Stimulated activated CD8-positive, alpha-beta memory T cell treated with anti-CD3 and anti-CD28 coated beads, Interleukin-4, amount 100 ng/mL, for 24 hours (primary cell): ENCODE measurements at regions not wholly inside any gene's neighbourhood (a gene's known extent, or its start where the extent isn't known, plus 50 kb on each side); places are given as distances from the start of the nearest gene placed in this dataset.

ENCODE experiments used
- DNase-seq: peaks from one replicate; pipeline ENCODE4 v3.0.0-alpha.2; 2020; ENCODE audit warnings: low read depth

- no peak for DNase-seq
These were observed 127.0 kb upstream of the GATB start for GRCh38 chr4:151887816-151888180.

- no peak for DNase-seq
These were observed 126.4 kb upstream of the GATB start for GRCh38 chr4:151887031-151887815.

GRCh38 chr4:151885123-151885522 lies 124.3 kb upstream of the GATB start:
- DNase-seq: no peak

- no peak for DNase-seq
These were observed 122.9 kb upstream of the GATB start for GRCh38 chr4:151883747-151884146.

- no peak for DNase-seq
These were observed 121.4 kb upstream of the GATB start for GRCh38 chr4:151882072-151882803.

GRCh38 chr4:151879705-151880445 lies 119.1 kb upstream of the GATB start:
- DNase-seq: no peak

GRCh38 chr4:151876381-151876988 lies 115.7 kb upstream of the GATB start:
- no peak for DNase-seq

GRCh38 chr4:151874328-151874727 lies 113.5 kb upstream of the GATB start:
- no peak for DNase-seq

GRCh38 chr4:151866592-151866918 lies 105.7 kb upstream of the GATB start:
- no peak for DNase-seq

GRCh38 chr4:151865744-151866591 lies 105.2 kb upstream of the GATB start:
- no peak for DNase-seq

GRCh38 chr4:151865312-151865711 lies 104.5 kb upstream of the GATB start:
- no peak for DNase-seq

GRCh38 chr4:151864068-151864467 lies 103.3 kb upstream of the GATB start:
- DNase-seq: no peak

GRCh38 chr4:151862766-151863165 lies 102.0 kb upstream of the GATB start:
- DNase-seq: no peak

GRCh38 chr4:151860561-151861093 lies 99.8 kb upstream of the GATB start:
- no peak for DNase-seq

GRCh38 chr4:151859641-151860040 lies 98.8 kb upstream of the GATB start:
- no peak for DNase-seq

- DNase-seq: no peak
These were observed 97.5 kb upstream of the GATB start for GRCh38 chr4:151858356-151858755.

GRCh38 chr4:151857368-151857767 lies 96.6 kb upstream of the GATB start:
- DNase-seq: no peak

GRCh38 chr4:151855747-151856146 lies 94.9 kb upstream of the GATB start:
- no peak for DNase-seq

GRCh38 chr4:151854731-151855130 lies 93.9 kb upstream of the GATB start:
- DNase-seq: no peak

- DNase-seq: no peak
These were observed 92.2 kb upstream of the GATB start for GRCh38 chr4:151853034-151853433.

GRCh38 chr4:151852202-151852601 lies 91.4 kb upstream of the GATB start:
- no peak for DNase-seq
